NB4 (cell line): ENCODE measurements at regions not wholly inside any gene's neighbourhood (a gene's known extent, or its start where the extent isn't known, plus 50 kb on each side); places are given as distances from the start of the nearest gene placed in this dataset.

Source experiments
- DNase-seq: peaks from one replicate; pipeline ENCODE4 v3.0.0; 2010; ENCODE audit warnings: low read depth
- H3K4me3 ChIP-seq: one replicate; pipeline ENCODE4 v1.5.1; 2011; ENCODE audit warnings: mild to moderate bottlenecking, low read depth, low read length, moderate library complexity
- CTCF ChIP-seq: IDR thresholded peaks from one replicate; pipeline ENCODE4 v1.5.1; 2012; ENCODE audit warnings: low read depth, low read length
- MYC ChIP-seq: IDR thresholded peaks from 2 replicates; pipeline ENCODE4 v1.6.1; 2011; ENCODE audit warnings: low read depth, low read length
- POLR2A ChIP-seq: IDR thresholded peaks from 2 replicates; pipeline ENCODE4 v1.6.1; 2011; ENCODE audit warnings: mild to moderate bottlenecking; ENCODE audit not compliant: insufficient read length; ENCODE audit errors: extremely low read depth
- TF ChIP-seq, protein P1 (sequence below): IDR thresholded peaks from 2 replicates; pipeline ENCODE4 v1.6.1; 2011; ENCODE audit warnings: low read depth, low read length

DNA sequence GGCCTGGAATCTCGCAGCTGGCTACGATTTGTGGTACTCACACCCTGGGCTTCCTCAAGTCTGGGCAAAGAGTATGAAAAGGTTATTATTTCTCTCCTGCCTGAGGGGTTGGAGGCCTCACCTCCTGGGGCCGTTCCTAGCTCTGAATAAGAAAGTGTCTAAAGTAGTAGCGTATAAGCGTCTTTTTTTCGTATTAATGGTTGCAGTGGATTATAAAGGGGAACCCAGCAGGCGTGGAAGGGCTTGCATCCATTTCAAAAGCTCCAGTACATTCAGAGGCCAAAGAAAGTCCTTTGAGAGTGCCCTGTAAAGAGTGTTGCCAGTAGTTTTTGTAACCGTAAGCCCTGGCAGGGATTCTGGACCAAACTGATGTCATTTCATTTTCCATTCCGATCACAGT lies 72.2 kb upstream of the MPHOSPH6 start:
- no peak for TF ChIP-seq MYC
- TF ChIP-seq CTCF, result no peak
- no peak for TF ChIP-seq POLR2A
- TF ChIP-seq, protein P1, sequence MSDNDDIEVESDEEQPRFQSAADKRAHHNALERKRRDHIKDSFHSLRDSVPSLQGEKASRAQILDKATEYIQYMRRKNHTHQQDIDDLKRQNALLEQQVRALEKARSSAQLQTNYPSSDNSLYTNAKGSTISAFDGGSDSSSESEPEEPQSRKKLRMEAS, result no peak
- no peak overlapping the region for H3K4me3 ChIP-seq
- no peak for DNase-seq

DNA sequence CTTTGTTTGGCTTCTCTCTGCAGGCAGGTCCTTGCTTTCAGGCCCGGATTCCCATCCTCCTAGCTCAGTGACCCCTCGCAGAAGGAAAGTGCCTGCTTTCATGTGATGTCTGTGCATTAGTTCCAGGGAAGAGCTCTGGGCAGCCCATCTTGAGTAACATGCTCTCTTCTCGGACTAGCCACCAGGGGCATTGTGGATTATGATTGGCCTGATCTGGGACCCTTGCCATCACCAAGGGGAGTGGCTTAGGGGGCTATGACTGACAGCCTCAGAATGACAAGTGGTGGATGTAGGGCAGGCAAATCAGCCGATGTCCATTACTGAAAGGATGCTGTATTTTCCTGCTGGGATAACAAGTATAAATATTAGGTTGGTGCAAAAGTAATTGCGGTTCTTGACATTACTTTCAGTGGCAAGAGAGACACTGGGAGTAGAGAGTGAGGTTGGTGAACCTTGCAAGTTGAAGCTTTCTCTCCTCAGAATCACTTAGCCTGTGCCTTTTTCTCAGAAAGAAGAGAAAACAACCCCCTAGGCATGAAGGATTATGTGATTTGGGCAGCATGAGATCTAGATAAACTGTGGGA lies 71.5 kb upstream of the MPHOSPH6 start:
- DNase-seq, result no peak
- TF ChIP-seq CTCF (no peak), MYC (no peak), POLR2A (no peak)
- TF ChIP-seq, protein P1, result no peak
- H3K4me3 ChIP-seq, result no peak overlapping the region

GRCh38 chr16:82240111-82240510 lies 70.1 kb upstream of the MPHOSPH6 start:
- TF ChIP-seq MYC (no peak), CTCF (no peak), POLR2A (no peak)
- TF ChIP-seq, protein P1, result no peak
- H3K4me3 ChIP-seq, result no peak overlapping the region
- no peak for DNase-seq

DNA sequence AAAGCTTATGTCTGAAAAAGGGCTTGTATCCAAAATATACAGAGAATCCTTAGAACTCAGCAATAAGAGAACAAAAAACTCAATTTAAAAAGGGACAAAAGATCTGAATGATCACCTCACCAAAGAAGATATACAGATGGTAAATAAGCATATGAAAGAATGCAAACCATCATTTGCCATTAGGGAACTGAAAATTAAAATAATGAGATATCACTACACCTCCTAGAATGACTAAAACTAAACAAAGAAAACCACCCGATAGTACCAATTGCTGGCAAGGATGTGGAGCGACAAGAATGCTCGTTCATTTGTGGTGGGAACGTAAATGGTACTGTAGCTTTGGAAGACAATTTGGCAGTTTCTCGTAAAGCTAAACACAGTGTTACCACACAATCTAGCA lies 66.9 kb upstream of the MPHOSPH6 start:
- no peak for DNase-seq
- H3K4me3 ChIP-seq, result no peak overlapping the region
- TF ChIP-seq POLR2A (no peak), CTCF (no peak), MYC (no peak)
- TF ChIP-seq, protein P1, result no peak

- no peak overlapping the region for H3K4me3 ChIP-seq
- TF ChIP-seq, protein P1, result no peak
- no peak for TF ChIP-seq POLR2A
- no peak for TF ChIP-seq MYC
- no peak for TF ChIP-seq CTCF
- DNase-seq, result no peak
Observed at GRCh38 chr16:82236415-82236814, 66.4 kb upstream of the MPHOSPH6 start.

GRCh38 chr16:82232806-82233205 lies 62.8 kb upstream of the MPHOSPH6 start:
- TF ChIP-seq MYC (no peak), CTCF (no peak), POLR2A (no peak)
- TF ChIP-seq, protein P1, result no peak
- H3K4me3 ChIP-seq, result no peak overlapping the region
- no peak for DNase-seq
